K562 (cell line): ENCODE measurements at regions not wholly inside any gene's neighbourhood (a gene's known extent, or its start where the extent isn't known, plus 50 kb on each side); places are given as distances from the start of the nearest gene placed in this dataset.

ENCODE experiments used
- ATF1 ChIP-seq, 2 experiments: fragments of 450-650 bp in 1 of 2; IDR thresholded peaks; 2 replicates each; pipeline ENCODE4 v1.6.1; 2016; ENCODE audit warnings: missing compliant biosample characterization in 1 of 2, missing genetic modification characterization in 1 of 2
- ETV6 ChIP-seq, 3 experiments: fragments of 150-350 bp in 1 of 3; sonication (generic) in 1 of 3; formaldehyde crosslinking in 1 of 3; IDR thresholded peaks; 2 replicates each; pipeline versions ENCODE4 v1.6.1 to v1.8.0; 2014 to 2022; ENCODE audit warnings: borderline replicate concordance in 2 of 3, low read depth in 2 of 3, antibody characterized with exemption in 1 of 3, low read length in 1 of 3, mild to moderate bottlenecking in 1 of 3, missing genetic modification reagents in 1 of 3
- FOXP1 ChIP-seq: sonication (generic); formaldehyde crosslinking; IDR thresholded peaks from 2 replicates; pipeline ENCODE4 v1.8.0; 2022; ENCODE audit warnings: mild to moderate bottlenecking, missing genetic modification reagents
- GATA2 ChIP-seq: sonication (generic); formaldehyde crosslinking; IDR thresholded peaks from 2 replicates; pipeline ENCODE4 v1.4.0; 2020; ENCODE audit warnings: mild to moderate bottlenecking, missing genetic modification reagents
- TCF7 ChIP-seq: sonication (generic); IDR thresholded peaks from 2 replicates; pipeline ENCODE4 v1.6.1; 2016; ENCODE audit warnings: antibody characterized with exemption, borderline replicate concordance

DNA sequence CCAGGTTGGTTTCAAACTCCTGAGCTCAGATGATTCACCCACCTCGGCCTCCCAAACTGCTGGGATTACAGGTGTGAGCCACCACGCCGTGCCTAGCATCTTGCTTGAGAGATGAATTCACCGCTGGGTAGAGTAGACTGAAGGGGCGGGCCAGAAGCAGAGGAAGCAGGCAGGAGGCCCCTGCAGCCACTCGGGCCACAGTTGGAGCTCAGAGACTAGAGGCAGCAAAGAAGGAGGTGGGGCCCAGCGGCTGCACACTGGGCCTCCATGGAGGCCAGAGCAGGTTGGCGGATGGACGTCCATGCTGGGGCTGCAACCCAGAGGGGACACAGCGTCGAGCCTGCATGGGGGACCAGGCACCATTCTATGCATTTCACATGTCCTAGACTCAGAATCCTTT lies 88.4 kb upstream of the FGF3 start:
- TF ChIP-seq TCF7, result no peak
- no peak for TF ChIP-seq GATA2 (CRISPR knock-in tag)
- no peak for TF ChIP-seq FOXP1
- TF ChIP-seq ETV6 (IDR thresholded peaks at IDR 0.05; ENCODE audit: borderline replicate concordance in 1 of 2, low read depth in 2 of 2, low read length in 1 of 2), result no peak
- no peak for TF ChIP-seq ETV6 (CRISPR knock-in tag; IDR thresholded peaks at IDR 0.05; ENCODE audit: borderline replicate concordance)
- no peak for TF ChIP-seq ATF1 (CRISPR knock-in tag; IDR thresholded peaks at IDR 0.05)
- no peak for TF ChIP-seq ATF1 (tag; IDR thresholded peaks at IDR 0.05)
